GM21619 (cell line): ENCODE measurements at regions not wholly inside any gene's neighbourhood (a gene's known extent, or its start where the extent isn't known, plus 50 kb on each side); places are given as distances from the start of the nearest gene placed in this dataset.
"Not testable (repeated sequence)": the region's sequence is repeated elsewhere in the genome, so short reads cannot be mapped to it uniquely, and the experiment has no call there.

Experiments
- ATAC-seq: cut with Tn5 transposase; IDR thresholded peaks from one replicate; pipeline ENCODE4 v1.9.1; 2021; ENCODE audit not compliant: unreplicated experiment

- ATAC-seq, result no peak
These were observed 680.6 kb upstream of the C16orf82 start for GRCh38 chr16:26386096-26386495.

GRCh38 chr16:26391833-26392232 is 674.9 kb upstream of the C16orf82 start:
- no peak for ATAC-seq

- ATAC-seq, result no peak
These were observed 672.3 kb upstream of the C16orf82 start for GRCh38 chr16:26394409-26394808.

DNA sequence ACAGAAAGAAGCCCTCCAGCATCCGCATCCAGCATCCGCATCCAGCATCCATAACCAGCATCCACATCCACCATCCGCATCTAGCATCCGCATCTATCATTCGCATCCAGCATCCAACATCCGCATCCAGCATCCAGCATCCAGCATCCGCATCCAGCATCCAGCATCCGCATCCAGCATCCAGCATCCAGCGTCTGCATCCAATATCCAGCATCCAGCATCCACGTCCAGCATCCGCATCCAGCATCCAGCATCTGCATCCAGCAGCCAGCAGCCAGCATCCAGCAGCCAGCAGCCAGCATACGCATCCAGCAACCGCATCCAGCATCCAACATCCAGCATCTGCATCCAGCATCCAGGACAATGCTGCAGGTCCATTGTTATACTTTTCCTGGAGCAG is 671.0 kb upstream of the C16orf82 start:
- ATAC-seq, result no peak

GRCh38 chr16:26396511-26397235 is 670.1 kb upstream of the C16orf82 start:
- ATAC-seq, result no peak

- no peak for ATAC-seq
These were observed 652.9 kb upstream of the C16orf82 start for GRCh38 chr16:26413780-26414179.

DNA sequence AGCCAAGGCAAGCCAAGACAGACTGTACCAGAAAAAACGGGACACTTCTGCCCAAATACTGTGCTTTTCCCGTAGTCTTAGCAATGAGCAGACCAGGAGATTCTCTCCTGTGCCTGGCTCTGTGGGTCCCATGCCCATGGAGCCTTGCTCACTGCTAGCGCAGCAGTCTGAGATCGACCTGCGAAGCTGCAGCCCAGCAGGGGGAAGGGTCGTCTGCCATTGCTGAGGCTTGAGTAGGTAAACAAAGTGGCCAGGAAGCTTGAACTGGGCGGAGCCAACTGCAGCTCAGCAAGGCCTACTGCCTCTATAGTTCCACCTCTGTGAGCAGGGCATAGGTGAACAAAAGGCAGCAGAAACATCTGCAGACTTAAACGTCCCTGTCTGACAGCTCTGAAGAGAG is 647.3 kb upstream of the C16orf82 start:
- ATAC-seq, result not testable (repeated sequence)

GRCh38 chr16:26430618-26431017 is 636.1 kb upstream of the C16orf82 start:
- no peak for ATAC-seq

DNA sequence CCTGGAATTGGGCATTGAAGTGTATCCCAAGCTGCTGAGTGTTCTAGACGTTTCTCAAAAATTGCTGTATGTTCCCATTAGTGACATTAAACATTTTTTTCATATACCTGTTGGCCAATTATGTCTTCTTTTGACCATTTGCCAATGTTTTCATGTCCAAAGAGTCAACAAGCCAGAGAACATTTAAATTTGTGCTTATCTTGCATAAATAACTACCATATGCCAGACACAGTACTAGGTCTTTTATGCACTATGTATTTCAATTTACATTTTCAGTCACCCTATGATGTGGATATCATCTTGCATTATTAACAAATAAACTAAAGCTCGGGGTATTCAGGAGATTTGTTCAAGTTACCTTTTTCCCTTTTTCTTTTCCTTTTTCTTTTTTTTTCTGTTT is 632.9 kb upstream of the C16orf82 start:
- ATAC-seq, result no peak

DNA sequence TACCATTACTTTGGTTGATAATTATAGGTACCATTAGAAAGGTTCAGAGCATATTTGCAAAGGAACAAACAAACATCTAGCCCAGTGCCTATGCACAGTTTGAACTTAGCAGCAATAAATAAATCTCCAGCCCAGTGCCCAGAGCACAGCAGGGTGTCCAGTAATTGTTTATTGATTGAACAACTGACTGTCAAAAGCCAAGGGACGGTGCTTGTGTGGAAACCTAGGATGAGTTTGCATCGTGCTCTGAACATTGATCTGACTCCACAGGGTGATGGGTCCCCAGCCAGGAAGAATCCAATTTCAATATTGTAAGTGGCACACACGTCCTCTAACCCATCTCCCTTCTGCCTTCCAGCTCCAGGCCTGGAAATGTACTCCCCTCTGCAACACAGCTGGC is 625.5 kb upstream of the C16orf82 start:
- ATAC-seq, result no peak

GRCh38 chr16:26442321-26442720 is 624.4 kb upstream of the C16orf82 start:
- no peak for ATAC-seq

DNA sequence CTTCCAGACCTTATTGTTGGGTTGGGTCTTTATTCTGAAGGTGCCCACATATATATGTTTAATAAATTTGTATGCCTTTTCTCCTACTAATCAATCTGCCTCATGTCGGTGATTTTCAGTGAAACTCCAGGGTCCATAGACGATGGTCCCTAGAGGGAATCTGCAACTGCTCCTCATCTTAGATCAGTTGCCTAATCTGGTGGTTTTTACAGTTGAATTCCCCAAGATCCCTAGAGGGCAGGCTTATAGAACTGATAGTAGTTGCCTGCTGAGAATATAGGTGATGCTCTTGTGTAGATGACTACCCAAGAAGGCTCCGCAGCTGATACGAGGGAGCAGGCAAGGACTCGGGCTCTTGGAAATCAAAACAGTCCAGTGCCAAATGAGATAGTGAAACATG is 619.2 kb upstream of the C16orf82 start:
- ATAC-seq, result no peak

GRCh38 chr16:26453215-26453614 is 613.5 kb upstream of the C16orf82 start:
- ATAC-seq, result no peak

DNA sequence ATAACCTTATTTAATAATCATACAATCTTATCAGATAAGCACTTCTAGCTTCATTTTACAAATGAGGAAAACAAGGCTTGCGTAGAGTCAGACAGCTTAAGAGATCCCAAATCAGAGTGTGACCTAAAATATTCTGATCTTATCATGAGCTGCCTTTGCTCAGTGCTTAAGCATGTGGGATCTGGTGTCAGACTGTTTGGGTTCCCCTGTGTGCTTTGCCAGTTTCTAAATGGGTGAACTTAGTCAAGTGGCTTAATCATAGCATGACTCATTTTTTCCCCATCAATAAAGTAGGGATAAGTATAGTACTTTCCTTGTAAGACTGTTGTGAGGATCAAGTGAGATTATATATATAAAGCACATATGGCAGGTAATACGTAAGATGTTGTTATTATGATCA is 612.6 kb upstream of the C16orf82 start:
- ATAC-seq, result no peak

GRCh38 chr16:26456074-26456473 is 610.7 kb upstream of the C16orf82 start:
- ATAC-seq, result no peak

DNA sequence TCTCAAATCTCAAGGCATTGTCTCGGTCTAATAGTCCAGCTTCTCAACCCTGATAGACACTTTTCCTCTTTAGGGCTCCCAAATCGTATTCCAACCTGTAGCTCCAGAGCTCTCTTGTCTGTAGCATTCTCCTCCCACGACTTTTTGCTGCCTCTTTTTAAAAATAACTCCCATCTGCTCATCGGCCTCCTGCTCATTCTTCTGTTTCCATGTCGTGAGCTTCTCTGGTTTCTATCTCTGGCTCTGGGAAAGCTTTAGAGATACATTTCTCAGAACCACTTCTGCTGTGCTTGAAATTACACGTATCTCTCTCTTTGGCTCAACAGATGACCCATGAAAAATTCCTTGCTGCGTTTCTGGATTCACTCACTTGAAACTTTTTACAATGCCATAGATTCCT is 609.6 kb upstream of the C16orf82 start:
- no peak for ATAC-seq

DNA sequence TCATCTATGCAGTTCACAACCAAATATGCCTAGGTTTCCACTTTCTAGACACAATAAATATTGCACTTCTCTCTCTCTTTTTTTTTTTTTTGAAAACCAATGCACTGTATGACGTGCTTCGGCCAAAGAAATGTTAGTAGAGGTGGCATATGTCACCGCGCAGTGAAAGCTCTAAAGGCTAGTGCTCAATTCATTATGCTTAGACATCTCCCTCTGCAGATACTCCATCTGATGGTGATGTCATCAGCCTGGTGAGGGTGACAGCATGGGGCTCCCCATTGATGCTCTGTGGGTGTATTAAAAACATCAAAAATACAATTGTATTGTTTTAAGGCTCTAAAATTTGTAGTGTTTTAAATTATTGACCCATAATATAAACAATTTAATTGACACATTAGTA is 608.8 kb upstream of the C16orf82 start:
- ATAC-seq, result no peak

DNA sequence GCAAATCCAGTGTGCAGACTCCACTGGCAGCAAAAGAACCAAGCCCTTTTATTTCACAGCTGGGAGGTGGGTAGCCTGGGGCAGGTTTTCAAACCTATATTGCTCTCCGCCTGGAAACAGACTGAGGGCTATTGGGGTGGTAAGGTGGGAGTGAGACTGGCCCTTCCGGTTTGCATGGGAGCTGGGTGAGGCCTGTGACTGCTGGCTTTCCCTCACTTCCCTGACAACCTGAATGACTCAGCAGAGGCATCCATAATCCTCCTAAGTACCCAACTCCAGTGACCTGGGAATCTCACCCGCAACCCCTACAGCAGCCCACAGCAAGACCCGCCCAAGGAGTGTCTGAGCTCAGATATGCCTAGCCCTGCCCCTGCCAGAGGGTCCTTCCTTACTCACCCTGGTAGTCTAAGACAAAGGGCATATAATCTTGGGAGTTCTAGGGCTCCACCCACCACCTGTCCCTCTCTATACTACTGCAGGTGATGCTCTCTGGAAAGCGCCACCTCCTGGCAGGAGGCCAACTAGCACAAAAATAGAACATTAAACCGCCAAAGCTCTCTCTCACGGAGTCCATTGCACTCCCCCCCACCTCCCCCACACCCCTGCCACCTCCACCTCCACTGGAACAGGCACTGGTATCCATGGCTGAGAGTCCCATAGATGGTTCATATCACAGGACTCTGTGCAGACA is 602.0 kb upstream of the C16orf82 start:
- ATAC-seq, result no peak

DNA sequence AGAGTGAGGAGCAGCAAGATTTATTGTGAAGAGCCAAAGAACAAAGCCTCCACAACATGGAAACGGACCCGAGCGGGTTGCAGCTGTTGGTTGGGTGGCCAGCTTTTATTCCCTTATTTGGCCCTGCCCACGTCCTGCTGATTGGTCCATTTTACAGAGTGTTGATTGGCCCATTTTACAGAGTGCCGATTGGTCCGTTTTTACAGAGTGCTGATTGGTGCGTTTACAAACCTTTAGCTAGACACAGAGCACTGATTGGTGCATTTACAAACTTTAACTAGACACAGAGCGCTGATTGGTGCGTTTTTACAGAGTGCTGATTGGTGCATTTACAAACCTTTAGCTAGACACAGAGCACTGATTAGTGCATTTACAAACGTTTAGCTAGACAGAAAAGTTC is 592.3 kb upstream of the C16orf82 start:
- not testable (repeated sequence) for ATAC-seq

DNA sequence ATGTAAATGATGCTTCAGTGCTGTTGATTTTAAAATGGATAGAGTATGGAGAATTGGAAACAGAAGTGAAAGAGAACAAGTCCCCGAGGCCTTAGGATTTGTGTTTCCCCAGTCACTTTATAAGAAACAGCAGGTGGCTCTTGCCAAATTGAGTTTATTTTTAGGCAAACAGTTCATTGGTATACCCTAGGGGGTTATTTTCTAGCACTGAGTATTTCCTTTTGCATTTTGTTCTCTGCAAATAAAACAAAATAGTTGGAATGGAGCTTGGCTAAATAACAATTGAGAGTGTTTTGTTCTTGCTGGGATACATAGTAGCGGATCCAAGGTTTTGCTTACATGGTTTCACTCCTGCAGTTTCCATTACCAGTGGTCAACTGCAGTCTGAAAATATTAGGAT is 591.1 kb upstream of the C16orf82 start:
- ATAC-seq, result no peak

DNA sequence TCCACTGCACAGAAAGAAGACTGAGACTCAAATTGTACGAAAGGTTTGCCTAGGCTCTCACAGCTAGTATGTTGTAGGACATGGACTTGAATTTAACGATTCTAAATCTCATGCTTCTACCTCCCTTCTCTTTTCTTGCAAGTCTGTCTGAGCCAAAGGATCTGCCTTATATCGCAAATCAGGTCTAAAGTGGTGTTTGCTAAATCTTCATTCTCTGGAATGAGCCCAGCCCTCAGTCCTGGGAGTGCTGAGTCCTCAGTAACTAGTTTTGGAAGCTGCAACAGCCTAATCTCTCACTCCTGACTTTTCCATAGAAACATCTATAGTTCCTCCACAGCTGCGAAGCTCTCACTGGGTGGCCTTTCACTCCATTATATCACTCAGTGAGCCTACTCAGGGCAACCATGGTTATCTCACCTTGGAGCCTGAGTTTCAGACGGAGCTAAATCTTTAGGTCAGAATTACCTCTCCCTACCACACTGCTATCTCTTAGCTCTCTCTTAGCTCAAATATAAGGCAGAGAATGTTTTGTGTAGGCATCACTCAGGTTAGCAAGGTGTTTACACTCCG is 575.5 kb upstream of the C16orf82 start:
- ATAC-seq, result no peak

DNA sequence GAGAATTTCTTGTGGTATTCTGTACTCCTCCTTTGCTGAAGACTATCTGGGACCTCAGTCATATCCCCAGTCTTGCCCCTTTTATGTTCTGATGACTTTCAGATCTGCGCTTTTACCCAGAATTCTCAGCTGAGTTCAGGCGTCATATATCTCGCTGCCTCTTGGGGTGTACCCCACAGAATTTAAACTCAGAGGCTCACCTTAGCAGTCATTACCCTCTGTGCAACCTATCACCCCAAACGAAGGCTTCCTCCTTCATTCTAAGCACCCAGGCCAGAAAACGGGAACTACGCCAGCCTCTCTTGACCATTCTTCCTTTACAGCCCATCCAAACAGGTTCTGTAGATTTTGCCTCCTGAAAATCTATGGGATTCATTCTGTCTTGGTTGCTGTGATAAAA is 574.8 kb upstream of the C16orf82 start:
- no peak for ATAC-seq
